Upper lobe of right lung (tissue), 1 donor: ENCODE measurements at regions not wholly inside any gene's neighbourhood (a gene's known extent, or its start where the extent isn't known, plus 50 kb on each side); places are given as distances from the start of the nearest gene placed in this dataset.

Experiments used
- ATAC-seq: fragments of 200-7000 bp; cut with Tn5 transposase; one replicate; pipeline ENCODE4 v1.9.1; 2020; ENCODE audit warnings: mild to moderate bottlenecking, moderate library complexity
- DNase-seq: peaks from one replicate; pipeline ENCODE4 v3.0.0-alpha.2; 2020
- H3K27ac ChIP-seq: fragments of 200-600 bp; one replicate; pipeline ENCODE4 v1.8.0; 2022
- H3K27me3 ChIP-seq: fragments of 200-600 bp; one replicate; pipeline ENCODE4 v1.8.0; 2022; ENCODE audit warnings: mild to moderate bottlenecking
- H3K36me3 ChIP-seq: fragments of 200-600 bp; one replicate; pipeline ENCODE4 v1.8.0; 2022
- H3K4me1 ChIP-seq: fragments of 200-600 bp; one replicate; pipeline ENCODE4 v1.8.0; 2022
- H3K4me3 ChIP-seq: fragments of 200-600 bp; one replicate; pipeline ENCODE4 v1.8.0; 2022; ENCODE audit warnings: mild to moderate bottlenecking
- H3K9me3 ChIP-seq: fragments of 200-600 bp; one replicate; pipeline ENCODE4 v1.8.0; 2022
- intact Hi-C: fragments of 100-400 bp; cut with DNase I; formaldehyde crosslinking; loops from one replicate; pipeline ENCODE4 v1.11.0; 2022
- TF ChIP-seq, protein P1 (sequence below): fragments of 200-600 bp; IDR thresholded peaks from one replicate; pipeline ENCODE4 v1.8.0; 2022; ENCODE audit warnings: antibody characterized with exemption
- donor health status: DM: no; HTN: yes; CAD: no; lungs with severe emphysema.

DNA sequence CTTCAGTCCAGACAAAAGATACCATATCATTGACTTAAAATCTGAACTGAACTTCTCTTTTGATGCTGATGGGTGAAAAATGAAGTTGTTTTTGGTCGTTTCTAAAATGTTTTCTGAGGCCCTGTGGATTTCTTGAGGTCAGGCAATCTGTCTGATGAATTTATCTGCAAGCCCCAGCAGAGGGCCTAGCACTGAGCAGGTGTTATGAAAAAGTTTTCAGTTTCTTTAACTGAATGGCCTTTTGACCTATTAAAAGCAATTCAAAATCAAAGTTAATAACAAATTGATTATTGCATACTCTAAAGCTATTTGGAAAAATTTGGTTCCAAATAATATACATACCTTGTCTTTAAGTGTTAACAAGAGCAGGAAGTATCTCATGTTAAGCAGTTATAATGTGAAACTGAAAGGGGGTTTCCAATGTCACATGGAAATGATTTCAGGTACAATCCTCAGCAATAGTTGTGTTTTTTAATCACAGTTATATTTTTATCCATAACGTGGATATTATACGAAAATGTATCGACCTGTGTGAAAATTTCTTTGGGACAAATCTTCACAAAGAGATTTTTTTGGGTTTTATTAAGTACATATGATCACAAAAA lies 285.0 kb downstream of the SPANXN1 start:
- Histone ChIP-seq H3K27ac (no peak overlapping the region), H3K36me3 (no peaks in the 10 kb centered on the region), H3K9me3 (no peaks in the 10 kb centered on the region), H3K4me1 (no peaks in the 10 kb centered on the region), H3K4me3 (no peak overlapping the region), H3K27me3 (no peaks in the 10 kb centered on the region)
- no peak for ATAC-seq
- intact Hi-C loops: no loop called here
- TF ChIP-seq, protein P1, sequence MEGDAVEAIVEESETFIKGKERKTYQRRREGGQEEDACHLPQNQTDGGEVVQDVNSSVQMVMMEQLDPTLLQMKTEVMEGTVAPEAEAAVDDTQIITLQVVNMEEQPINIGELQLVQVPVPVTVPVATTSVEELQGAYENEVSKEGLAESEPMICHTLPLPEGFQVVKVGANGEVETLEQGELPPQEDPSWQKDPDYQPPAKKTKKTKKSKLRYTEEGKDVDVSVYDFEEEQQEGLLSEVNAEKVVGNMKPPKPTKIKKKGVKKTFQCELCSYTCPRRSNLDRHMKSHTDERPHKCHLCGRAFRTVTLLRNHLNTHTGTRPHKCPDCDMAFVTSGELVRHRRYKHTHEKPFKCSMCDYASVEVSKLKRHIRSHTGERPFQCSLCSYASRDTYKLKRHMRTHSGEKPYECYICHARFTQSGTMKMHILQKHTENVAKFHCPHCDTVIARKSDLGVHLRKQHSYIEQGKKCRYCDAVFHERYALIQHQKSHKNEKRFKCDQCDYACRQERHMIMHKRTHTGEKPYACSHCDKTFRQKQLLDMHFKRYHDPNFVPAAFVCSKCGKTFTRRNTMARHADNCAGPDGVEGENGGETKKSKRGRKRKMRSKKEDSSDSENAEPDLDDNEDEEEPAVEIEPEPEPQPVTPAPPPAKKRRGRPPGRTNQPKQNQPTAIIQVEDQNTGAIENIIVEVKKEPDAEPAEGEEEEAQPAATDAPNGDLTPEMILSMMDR: no peak
- DNase-seq: no peak

DNA sequence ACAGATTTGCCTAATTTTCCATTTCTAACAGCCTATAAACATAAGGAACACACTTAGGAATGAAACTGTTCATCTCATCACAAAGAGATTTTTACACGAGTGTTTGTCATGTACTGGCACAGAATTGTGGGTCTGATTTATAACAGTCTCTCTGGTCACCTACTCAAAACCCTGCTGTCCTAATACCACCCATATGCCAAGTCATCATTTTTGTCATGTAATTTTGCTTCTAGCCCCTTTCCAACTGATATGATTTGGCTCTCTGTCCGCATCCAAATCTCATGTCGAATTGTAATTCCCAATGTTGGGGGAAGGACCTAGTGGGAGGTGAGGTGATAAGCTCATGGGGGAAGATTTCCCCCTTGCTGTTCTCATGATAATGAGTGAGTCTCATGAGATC lies 284.1 kb upstream of the SLITRK2 start:
- Histone ChIP-seq H3K9me3 (no peaks in the 10 kb centered on the region), H3K36me3 (no peaks in the 10 kb centered on the region), H3K4me3 (no peak overlapping the region), H3K4me1 (no peaks in the 10 kb centered on the region), H3K27me3 (no peaks in the 10 kb centered on the region), H3K27ac (no peak overlapping the region)
- no peak for ATAC-seq
- intact Hi-C loops: no loop called here
- TF ChIP-seq, protein P1: no peak
- DNase-seq: no peak

DNA sequence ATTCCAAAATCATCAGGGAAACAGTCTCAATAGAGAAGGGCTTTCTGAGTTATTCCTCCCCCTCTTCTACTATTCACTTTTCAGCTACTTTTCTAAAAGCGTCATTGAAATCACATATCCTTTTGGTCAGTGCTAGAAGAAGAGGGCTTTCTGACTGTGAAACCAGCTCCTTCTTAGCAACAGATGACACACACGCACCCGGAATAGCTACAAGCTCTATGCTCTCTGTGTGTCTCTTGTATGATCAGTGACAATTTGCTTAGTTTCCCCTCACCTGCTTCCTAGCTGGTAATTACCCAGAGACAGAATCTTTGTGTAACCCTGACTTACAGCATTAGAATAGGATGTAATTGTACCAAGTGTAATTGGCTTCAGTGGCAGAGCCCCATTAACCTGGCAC lies 268.1 kb upstream of the SLITRK2 start:
- Histone ChIP-seq H3K27me3 (no peaks in the 10 kb centered on the region), H3K9me3 (no peaks in the 10 kb centered on the region), H3K27ac (no peak overlapping the region), H3K4me1 (no peaks in the 10 kb centered on the region), H3K36me3 (no peaks in the 10 kb centered on the region), H3K4me3 (no peak overlapping the region)
- DNase-seq (no peak), ATAC-seq (no peak)
- intact Hi-C loops: no loop called here
- TF ChIP-seq, protein P1: no peak

DNA sequence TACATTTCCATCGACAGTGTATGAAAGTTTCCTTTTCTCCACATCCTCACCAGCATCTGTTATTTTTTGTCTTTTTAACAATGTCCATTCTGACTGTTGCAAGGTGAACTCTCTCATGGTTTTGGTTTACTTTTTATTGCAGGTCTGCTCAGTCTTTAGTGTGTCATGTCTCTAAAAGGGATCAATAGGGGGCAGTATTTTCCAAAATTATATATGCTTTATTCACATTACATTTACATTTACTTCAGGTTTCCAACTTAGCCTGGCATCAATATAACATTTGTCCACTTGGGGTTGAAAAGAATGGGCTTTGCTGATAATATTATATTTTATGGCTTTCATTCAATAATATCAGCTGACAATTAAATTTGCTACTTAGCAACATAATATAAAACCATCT lies 265.0 kb upstream of the SLITRK2 start:
- H3K9me3 ChIP-seq: no peaks in the 10 kb centered on the region
- H3K4me1 ChIP-seq: no peaks in the 10 kb centered on the region
- no peak overlapping the region for H3K4me3 ChIP-seq
- no peak for ATAC-seq
- TF ChIP-seq, protein P1: no peak
- no peak for DNase-seq
- H3K27me3 ChIP-seq: no peaks in the 10 kb centered on the region
- intact Hi-C loops: no loop called here
- no peak overlapping the region for H3K27ac ChIP-seq
- H3K36me3 ChIP-seq: no peaks in the 10 kb centered on the region

DNA sequence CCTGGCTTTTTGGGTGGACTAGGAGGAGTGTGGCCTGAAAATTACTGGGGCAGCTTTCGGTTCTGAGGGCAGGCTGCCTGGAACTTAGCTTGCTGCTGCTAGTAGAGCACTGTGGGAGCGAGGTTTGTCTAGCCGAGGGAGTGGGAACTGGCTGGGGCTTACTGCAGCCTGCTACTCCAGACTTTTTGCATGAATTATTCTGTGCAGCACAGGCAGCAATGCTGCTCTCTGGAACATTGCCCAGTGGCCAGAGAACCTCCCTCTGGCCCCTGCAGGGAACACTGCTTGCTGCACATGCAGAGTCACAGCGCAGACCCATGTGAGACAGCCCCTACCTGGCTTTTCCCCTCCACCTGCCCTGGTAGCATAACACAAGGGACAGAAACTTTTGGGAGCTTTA lies 263.9 kb upstream of the SLITRK2 start:
- TF ChIP-seq, protein P1: no peak
- no peak for DNase-seq

DNA sequence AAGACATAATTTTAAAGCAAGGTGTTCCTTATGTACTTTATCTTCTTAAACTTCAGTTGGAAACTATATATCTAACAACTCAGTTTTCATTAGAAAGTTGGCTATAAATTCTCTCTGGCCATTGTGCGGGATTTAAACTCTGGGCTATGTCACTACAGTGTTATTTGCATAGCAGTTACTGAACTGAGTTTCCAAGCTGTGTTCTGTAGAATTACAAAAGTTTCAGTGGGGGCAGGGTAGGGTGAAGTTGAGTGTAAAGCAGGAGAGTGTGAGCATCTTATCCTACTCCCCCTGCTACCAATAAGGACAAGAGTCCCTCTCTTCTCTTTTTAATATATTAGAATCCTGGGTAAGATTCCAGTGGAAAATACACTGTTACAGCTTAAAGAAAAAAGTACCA lies 254.5 kb upstream of the SLITRK2 start:
- ATAC-seq (no peak), DNase-seq (no peak)
- H3K4me3 ChIP-seq: no peak overlapping the region
- no peaks in the 10 kb centered on the region for H3K9me3 ChIP-seq
- intact Hi-C loops: no loop called here
- H3K36me3 ChIP-seq: no peaks in the 10 kb centered on the region
- TF ChIP-seq, protein P1: no peak
- H3K27ac ChIP-seq: no peak overlapping the region
- H3K27me3 ChIP-seq: no peaks in the 10 kb centered on the region
- H3K4me1 ChIP-seq: no peaks in the 10 kb centered on the region

More for the DNA sequence above, 263.9 kb upstream of the SLITRK2 start:
- intact Hi-C loops: no loop called here
- H3K9me3 ChIP-seq: no peaks in the 10 kb centered on the region
- H3K4me1 ChIP-seq: no peaks in the 10 kb centered on the region
- ATAC-seq: no peak
- no peak overlapping the region for H3K4me3 ChIP-seq
- no peak overlapping the region for H3K27ac ChIP-seq
- H3K36me3 ChIP-seq: no peaks in the 10 kb centered on the region
- H3K27me3 ChIP-seq: no peaks in the 10 kb centered on the region
